ENCODE measurements at regions not wholly inside any gene's neighbourhood (a gene's known extent, or its start where the extent isn't known, plus 50 kb on each side); places are given as distances from the start of the nearest gene placed in this dataset.

GRCh38 chr2:236968101-236968879 is 117.4 kb upstream of the COPS8 start:
- intact Hi-C loops (cut with DNase I): no loop called here
- Histone ChIP-seq H3K4me1 (peaks cover 9 to 36% of the 10 kb centered on the region in 2 donors), H3K27me3 (no peaks in the 10 kb centered on the region), H3K36me3 (no peaks in the 10 kb centered on the region), H3K27ac (no peak overlapping the region), H3K9me3 (no peaks in the 10 kb centered on the region), H3K4me3 (no peak overlapping the region)
- TF ChIP-seq, protein P1, sequence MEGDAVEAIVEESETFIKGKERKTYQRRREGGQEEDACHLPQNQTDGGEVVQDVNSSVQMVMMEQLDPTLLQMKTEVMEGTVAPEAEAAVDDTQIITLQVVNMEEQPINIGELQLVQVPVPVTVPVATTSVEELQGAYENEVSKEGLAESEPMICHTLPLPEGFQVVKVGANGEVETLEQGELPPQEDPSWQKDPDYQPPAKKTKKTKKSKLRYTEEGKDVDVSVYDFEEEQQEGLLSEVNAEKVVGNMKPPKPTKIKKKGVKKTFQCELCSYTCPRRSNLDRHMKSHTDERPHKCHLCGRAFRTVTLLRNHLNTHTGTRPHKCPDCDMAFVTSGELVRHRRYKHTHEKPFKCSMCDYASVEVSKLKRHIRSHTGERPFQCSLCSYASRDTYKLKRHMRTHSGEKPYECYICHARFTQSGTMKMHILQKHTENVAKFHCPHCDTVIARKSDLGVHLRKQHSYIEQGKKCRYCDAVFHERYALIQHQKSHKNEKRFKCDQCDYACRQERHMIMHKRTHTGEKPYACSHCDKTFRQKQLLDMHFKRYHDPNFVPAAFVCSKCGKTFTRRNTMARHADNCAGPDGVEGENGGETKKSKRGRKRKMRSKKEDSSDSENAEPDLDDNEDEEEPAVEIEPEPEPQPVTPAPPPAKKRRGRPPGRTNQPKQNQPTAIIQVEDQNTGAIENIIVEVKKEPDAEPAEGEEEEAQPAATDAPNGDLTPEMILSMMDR (IDR thresholded peaks at IDR 0.05): no peak
- ATAC-seq: no peak
- DNase-seq: no peak

DNA sequence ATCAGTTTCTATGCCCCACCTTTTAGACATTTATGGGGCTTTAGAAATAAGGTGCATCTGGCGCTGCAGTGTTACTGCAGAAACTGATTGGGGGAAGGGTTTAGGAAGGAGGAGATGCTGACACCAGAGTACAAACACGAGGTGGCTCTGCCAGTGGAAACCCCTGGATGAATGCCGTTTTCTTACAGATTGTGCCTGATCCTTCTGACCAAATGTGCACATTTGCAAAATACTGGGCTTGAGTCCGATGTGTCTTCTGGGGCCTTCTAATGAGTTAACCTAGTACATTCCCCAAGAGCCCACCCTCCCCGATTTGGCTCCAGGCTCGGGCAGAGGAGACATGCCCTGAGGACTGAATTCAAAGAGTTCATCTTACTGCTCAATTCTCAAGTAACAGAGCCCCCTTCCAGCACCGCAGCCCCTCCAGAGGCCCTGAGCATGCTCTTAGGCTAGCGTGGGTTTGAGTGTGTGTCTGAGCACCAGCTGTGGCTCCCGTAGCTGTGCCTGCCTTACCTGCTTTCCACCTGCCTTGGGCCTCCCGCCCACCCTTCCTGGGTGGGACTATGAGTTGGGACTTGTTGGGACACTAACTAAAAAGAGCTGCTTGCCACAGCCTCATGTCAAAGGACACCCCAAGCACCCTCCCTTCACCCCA is 116.7 kb upstream of the COPS8 start:
- intact Hi-C loops (cut with DNase I): no loop called here
- Histone ChIP-seq H3K36me3 (no peaks in the 10 kb centered on the region), H3K4me3 (no peak overlapping the region), H3K4me1 (peaks cover 9 to 41% of the 10 kb centered on the region in 2 donors), H3K27ac (no peak overlapping the region), H3K9me3 (no peaks in the 10 kb centered on the region), H3K27me3 (no peaks in the 10 kb centered on the region)
- TF ChIP-seq, protein P1 (IDR thresholded peaks at IDR 0.05): no peak
- ATAC-seq (no peak), DNase-seq (no peak)

- ATAC-seq (no peak), DNase-seq (no peak)
- no peaks in the 10 kb centered on the region for H3K36me3 ChIP-seq
- TF ChIP-seq, protein P1 (IDR thresholded peaks at IDR 0.05): no peak
- no peaks in the 10 kb centered on the region for H3K27me3 ChIP-seq
- no peaks in the 10 kb centered on the region for H3K9me3 ChIP-seq
- peaks cover 9 to 45% of the 10 kb centered on the region in 2 donors for H3K4me1 ChIP-seq
- H3K4me3 ChIP-seq: no peak overlapping the region
- intact Hi-C loops (cut with DNase I): no loop called here
- peak overlapping the region in 1 of 2 donors; percentile 49 for H3K27ac ChIP-seq
These were observed 115.7 kb upstream of the COPS8 start for GRCh38 chr2:236969767-236970655.

- DNase-seq (no peak), ATAC-seq (no peak)
- TF ChIP-seq, protein P1 (IDR thresholded peaks at IDR 0.05): no peak
- intact Hi-C loops (cut with DNase I): no loop called here
- H3K27ac ChIP-seq: no peak overlapping the region
- H3K4me3 ChIP-seq: no peak overlapping the region
- no peaks in the 10 kb centered on the region for H3K9me3 ChIP-seq
- H3K27me3 ChIP-seq: no peaks in the 10 kb centered on the region
- peaks cover 9 to 45% of the 10 kb centered on the region in 2 donors for H3K4me1 ChIP-seq
- H3K36me3 ChIP-seq: no peaks in the 10 kb centered on the region
These were observed 115.1 kb upstream of the COPS8 start for GRCh38 chr2:236970656-236971010.

Data from left lung (tissue), 4 donors.